ENCODE measurements at regions not wholly inside any gene's neighbourhood (a gene's known extent, or its start where the extent isn't known, plus 50 kb on each side); places are given as distances from the start of the nearest gene placed in this dataset.
A peak's percentile ranks its signal among the peaks of the same experiment; 100 is the strongest.

DNA sequence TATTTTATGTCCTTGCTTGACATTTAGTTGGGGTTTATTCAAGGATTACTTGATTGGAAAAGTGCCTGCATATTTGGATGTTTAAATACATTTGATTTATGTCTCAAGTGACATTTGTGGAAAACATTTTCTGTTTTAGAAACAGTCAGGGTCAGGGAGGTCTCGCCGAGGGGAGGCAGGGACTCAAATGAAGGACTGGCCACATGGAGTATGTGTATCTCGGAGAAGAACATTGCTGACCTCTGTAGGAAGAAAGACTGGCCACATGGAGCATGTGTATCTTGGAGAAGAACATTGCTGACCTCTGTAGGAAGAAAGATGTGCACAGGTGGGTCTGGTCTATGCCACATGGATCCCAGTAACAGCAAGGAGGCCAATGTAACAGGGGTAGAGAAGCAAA is 233.6 kb downstream of the TRIML1 start:
- no peak overlapping the region for H3K9ac ChIP-seq (ENCODE audit: low read length)
- H4K8ac ChIP-seq (ENCODE audit: low read length) = no peak overlapping the region
- no peak overlapping the region for H2BK5ac ChIP-seq (ENCODE audit: low read depth, low read length, poor library complexity, severe bottlenecking)
- H3K4me3 ChIP-seq (ENCODE audit: insufficient read depth in 1 of 2, low read depth in 1 of 2, low read length in 2 of 2) = no peak overlapping the region
- H3K27ac ChIP-seq (ENCODE audit: low read length, poor library complexity, severe bottlenecking) = no peak overlapping the region
- no peak overlapping the region for H3K14ac ChIP-seq (ENCODE audit: low read length in 2 of 2)
- no peaks in the 10 kb centered on the region for H3K79me1 ChIP-seq (replicated peaks; ENCODE audit: low read length, poor library complexity, severe bottlenecking)
- H3K4me1 ChIP-seq (ENCODE audit: control insufficient read depth, insufficient read depth, low read depth, low read length) = no peaks in the 10 kb centered on the region
- peaks cover 11% of the 10 kb centered on the region for H3K9me3 ChIP-seq (ENCODE audit: control insufficient read depth, low read length)
- H2AFZ ChIP-seq (ENCODE audit: low read depth, low read length) = no peak overlapping the region
- WGBS = 58% methylated on average over 3 of the region's 3 CpGs
- H3K23ac ChIP-seq (ENCODE audit: low read length in 2 of 2) = no peak overlapping the region
- H3K36me3 ChIP-seq (ENCODE audit: control insufficient read depth in 1 of 2, insufficient read depth in 2 of 2, low read depth in 1 of 2, low read length in 2 of 2) = no peaks in the 10 kb centered on the region
- no peak overlapping the region for H4K91ac ChIP-seq (ENCODE audit: low read length)
- no peaks in the 10 kb centered on the region for H3K27me3 ChIP-seq (ENCODE audit: control insufficient read depth in 1 of 2, insufficient read depth in 1 of 2, low read length in 2 of 2)
- H2BK12ac ChIP-seq (ENCODE audit: low read length in 2 of 2) = no peak overlapping the region
- no peak overlapping the region for H2BK15ac ChIP-seq (ENCODE audit: low read depth, poor library complexity, severe bottlenecking)
- H2BK120ac ChIP-seq (ENCODE audit: low read depth, low read length) = no peak overlapping the region
- H2AK5ac ChIP-seq (ENCODE audit: low read length, severe bottlenecking) = peak overlapping the region; percentile 33
- H3K18ac ChIP-seq (ENCODE audit: low read depth in 1 of 2, low read length in 2 of 2) = no peak overlapping the region
- H3K4ac ChIP-seq (ENCODE audit: low read depth in 1 of 2, low read length in 2 of 2) = no peak overlapping the region
- no peak overlapping the region for H3K4me2 ChIP-seq (ENCODE audit: low read length, poor library complexity, severe bottlenecking)
- DNase-seq = peak; percentile 33

DNA sequence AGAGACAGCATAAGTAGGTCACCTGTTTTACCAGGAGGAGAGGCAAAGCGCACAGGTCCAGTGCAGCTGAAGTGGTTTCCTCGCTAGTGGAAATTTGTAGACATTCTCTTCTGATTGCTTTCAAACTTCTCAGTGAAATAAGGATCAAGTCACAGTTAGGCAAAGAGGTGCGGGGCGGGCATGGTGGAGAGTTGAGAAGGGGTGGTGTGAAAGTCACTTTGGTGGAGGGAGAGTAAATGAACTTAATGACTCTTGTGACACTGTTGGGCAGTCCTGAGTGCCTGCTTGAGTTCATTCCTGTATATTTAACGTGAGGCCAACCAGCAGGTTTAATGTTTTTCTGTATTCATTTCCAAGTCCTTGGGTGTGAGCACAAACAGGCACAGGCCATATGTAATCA is 235.6 kb downstream of the TRIML1 start:
- DNase-seq = no peak
- Histone ChIP-seq H4K91ac (ENCODE audit: low read length) (no peak overlapping the region), H2BK5ac (ENCODE audit: low read depth, low read length, poor library complexity, severe bottlenecking) (no peak overlapping the region), H3K9ac (ENCODE audit: low read length) (no peak overlapping the region), H2AK5ac (ENCODE audit: low read length, severe bottlenecking) (no peak overlapping the region), H3K4me3 (ENCODE audit: insufficient read depth in 1 of 2, low read depth in 1 of 2, low read length in 2 of 2) (no peak overlapping the region), H3K4me1 (ENCODE audit: control insufficient read depth, insufficient read depth, low read depth, low read length) (no peaks in the 10 kb centered on the region), H3K27ac (ENCODE audit: low read length, poor library complexity, severe bottlenecking) (no peak overlapping the region), H2BK12ac (ENCODE audit: low read length in 2 of 2) (no peak overlapping the region), H4K8ac (ENCODE audit: low read length) (no peak overlapping the region), H3K4ac (ENCODE audit: low read depth in 1 of 2, low read length in 2 of 2) (no peak overlapping the region), H2AFZ (ENCODE audit: low read depth, low read length) (no peak overlapping the region), H3K27me3 (ENCODE audit: control insufficient read depth in 1 of 2, insufficient read depth in 1 of 2, low read length in 2 of 2) (no peaks in the 10 kb centered on the region), H3K4me2 (ENCODE audit: low read length, poor library complexity, severe bottlenecking) (no peak overlapping the region), H3K14ac (ENCODE audit: low read length in 2 of 2) (no peak overlapping the region), H3K23ac (ENCODE audit: low read length in 2 of 2) (no peak overlapping the region), H2BK120ac (ENCODE audit: low read depth, low read length) (no peak overlapping the region), H3K9me3 (ENCODE audit: control insufficient read depth, low read length) (peaks cover 16% of the 10 kb centered on the region), H3K18ac (ENCODE audit: low read depth in 1 of 2, low read length in 2 of 2) (no peak overlapping the region), H3K36me3 (ENCODE audit: control insufficient read depth in 1 of 2, insufficient read depth in 2 of 2, low read depth in 1 of 2, low read length in 2 of 2) (no peaks in the 10 kb centered on the region), H2BK15ac (ENCODE audit: low read depth, poor library complexity, severe bottlenecking) (no peak overlapping the region), H3K79me1 (replicated peaks; ENCODE audit: low read length, poor library complexity, severe bottlenecking) (no peaks in the 10 kb centered on the region)
- WGBS = 90% methylated on average over 5 of the region's 5 CpGs

- Histone ChIP-seq H4K91ac (ENCODE audit: low read length) (no peak overlapping the region), H3K4me2 (ENCODE audit: low read length, poor library complexity, severe bottlenecking) (no peak overlapping the region), H3K4ac (ENCODE audit: low read depth in 1 of 2, low read length in 2 of 2) (no peak overlapping the region), H2BK5ac (ENCODE audit: low read depth, low read length, poor library complexity, severe bottlenecking) (no peak overlapping the region), H2AFZ (ENCODE audit: low read depth, low read length) (no peak overlapping the region), H3K14ac (ENCODE audit: low read length in 2 of 2) (no peak overlapping the region), H4K8ac (ENCODE audit: low read length) (no peak overlapping the region), H3K9me3 (ENCODE audit: control insufficient read depth, low read length) (peaks cover 16% of the 10 kb centered on the region), H2BK15ac (ENCODE audit: low read depth, poor library complexity, severe bottlenecking) (no peak overlapping the region), H3K9ac (ENCODE audit: low read length) (no peak overlapping the region), H3K4me1 (ENCODE audit: control insufficient read depth, insufficient read depth, low read depth, low read length) (no peaks in the 10 kb centered on the region), H3K27ac (ENCODE audit: low read length, poor library complexity, severe bottlenecking) (no peak overlapping the region), H2AK5ac (ENCODE audit: low read length, severe bottlenecking) (no peak overlapping the region), H3K27me3 (ENCODE audit: control insufficient read depth in 1 of 2, insufficient read depth in 1 of 2, low read length in 2 of 2) (no peaks in the 10 kb centered on the region), H3K18ac (ENCODE audit: low read depth in 1 of 2, low read length in 2 of 2) (no peak overlapping the region), H3K4me3 (ENCODE audit: insufficient read depth in 1 of 2, low read depth in 1 of 2, low read length in 2 of 2) (no peak overlapping the region), H2BK12ac (ENCODE audit: low read length in 2 of 2) (no peak overlapping the region), H2BK120ac (ENCODE audit: low read depth, low read length) (no peak overlapping the region), H3K23ac (ENCODE audit: low read length in 2 of 2) (no peak overlapping the region), H3K36me3 (ENCODE audit: control insufficient read depth in 1 of 2, insufficient read depth in 2 of 2, low read depth in 1 of 2, low read length in 2 of 2) (no peaks in the 10 kb centered on the region), H3K79me1 (replicated peaks; ENCODE audit: low read length, poor library complexity, severe bottlenecking) (no peaks in the 10 kb centered on the region)
- no peak for DNase-seq
- 93% methylated on average over 7 of the region's 10 CpGs for WGBS
Observed at GRCh38 chr4:188377816-188378215, 238.6 kb downstream of the TRIML1 start.

GRCh38 chr4:188383180-188383579 is 243.9 kb downstream of the TRIML1 start:
- no peaks in the 10 kb centered on the region for H3K4me1 ChIP-seq (ENCODE audit: control insufficient read depth, insufficient read depth, low read depth, low read length)
- no peak for DNase-seq
- no peaks in the 10 kb centered on the region for H3K79me1 ChIP-seq (replicated peaks; ENCODE audit: low read length, poor library complexity, severe bottlenecking)
- H3K9me3 ChIP-seq (ENCODE audit: control insufficient read depth, low read length) = peaks cover 12% of the 10 kb centered on the region
- no peak overlapping the region for H4K8ac ChIP-seq (ENCODE audit: low read length)
- H3K27ac ChIP-seq (ENCODE audit: low read length, poor library complexity, severe bottlenecking) = no peak overlapping the region
- H2BK12ac ChIP-seq (ENCODE audit: low read length in 2 of 2) = no peak overlapping the region
- no peak overlapping the region for H2BK5ac ChIP-seq (ENCODE audit: low read depth, low read length, poor library complexity, severe bottlenecking)
- H3K23ac ChIP-seq (ENCODE audit: low read length in 2 of 2) = no peak overlapping the region
- H2BK15ac ChIP-seq (ENCODE audit: low read depth, poor library complexity, severe bottlenecking) = no peak overlapping the region
- no peak overlapping the region for H3K9ac ChIP-seq (ENCODE audit: low read length)
- no peak overlapping the region for H4K91ac ChIP-seq (ENCODE audit: low read length)
- no peaks in the 10 kb centered on the region for H3K36me3 ChIP-seq (ENCODE audit: control insufficient read depth in 1 of 2, insufficient read depth in 2 of 2, low read depth in 1 of 2, low read length in 2 of 2)
- H3K4me2 ChIP-seq (ENCODE audit: low read length, poor library complexity, severe bottlenecking) = no peak overlapping the region
- H3K14ac ChIP-seq (ENCODE audit: low read length in 2 of 2) = no peak overlapping the region
- no peaks in the 10 kb centered on the region for H3K27me3 ChIP-seq (ENCODE audit: control insufficient read depth in 1 of 2, insufficient read depth in 1 of 2, low read length in 2 of 2)
- H2AFZ ChIP-seq (ENCODE audit: low read depth, low read length) = no peak overlapping the region
- H3K4ac ChIP-seq (ENCODE audit: low read depth in 1 of 2, low read length in 2 of 2) = no peak overlapping the region
- WGBS = 100% methylated on average over 1 of the region's 4 CpGs
- no peak overlapping the region for H2BK120ac ChIP-seq (ENCODE audit: low read depth, low read length)
- no peak overlapping the region for H2AK5ac ChIP-seq (ENCODE audit: low read length, severe bottlenecking)
- no peak overlapping the region for H3K4me3 ChIP-seq (ENCODE audit: insufficient read depth in 1 of 2, low read depth in 1 of 2, low read length in 2 of 2)
- no peak overlapping the region for H3K18ac ChIP-seq (ENCODE audit: low read depth in 1 of 2, low read length in 2 of 2)
